GM20431 (cell line): ENCODE measurements at regions not wholly inside any gene's neighbourhood (a gene's known extent, or its start where the extent isn't known, plus 50 kb on each side); places are given as distances from the start of the nearest gene placed in this dataset.

ENCODE experiments used
- in situ Hi-C: fragments of 300-500 bp; cut with MseI, MboI; formaldehyde crosslinking; loops from one replicate; pipeline ENCODE4 v1.15.0; 2020; ENCODE audit warnings: low sequenced_read_pairs; ENCODE audit not compliant: unreplicated experiment

DNA sequence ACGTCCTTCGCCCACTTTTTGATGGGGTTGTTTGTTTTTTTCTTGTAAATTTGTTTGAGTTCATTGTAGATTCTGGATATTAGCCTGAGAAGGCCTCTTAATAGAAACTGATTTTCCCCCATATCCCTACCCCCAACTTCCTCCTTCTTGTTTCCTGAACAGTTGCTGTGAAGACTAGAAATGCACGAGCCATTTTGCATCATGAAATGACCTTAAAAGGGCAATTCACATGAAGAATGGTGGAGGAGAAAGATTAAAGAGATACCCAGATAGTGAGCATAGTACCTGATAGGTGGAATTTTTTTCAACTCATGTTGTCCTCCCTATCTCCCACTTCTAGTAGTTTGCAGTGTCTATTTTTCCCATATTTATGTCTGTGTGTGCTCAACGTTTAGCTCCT is 55.2 kb upstream of the KCNH8 start:
- in situ Hi-C loops: no loop called here

DNA sequence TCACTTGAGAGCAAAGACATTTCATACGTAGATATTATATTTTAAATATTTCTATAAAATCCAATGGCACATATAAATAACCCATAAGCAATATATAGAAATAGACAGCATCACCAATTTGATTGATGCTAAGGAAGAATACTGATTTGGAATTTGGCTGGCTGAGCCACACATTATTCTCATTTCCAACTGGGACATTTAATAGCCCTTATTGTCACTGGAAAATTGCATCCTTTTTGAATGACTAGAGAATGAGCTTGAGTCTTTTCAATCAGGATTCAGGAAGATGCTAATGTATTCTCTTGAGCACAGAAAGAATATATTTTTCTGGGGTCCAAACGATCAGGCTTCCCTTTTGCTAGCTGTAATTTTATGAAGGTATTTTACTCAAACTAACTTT is 70.9 kb upstream of the KCNH8 start:
- in situ Hi-C loops: no loop called here

DNA sequence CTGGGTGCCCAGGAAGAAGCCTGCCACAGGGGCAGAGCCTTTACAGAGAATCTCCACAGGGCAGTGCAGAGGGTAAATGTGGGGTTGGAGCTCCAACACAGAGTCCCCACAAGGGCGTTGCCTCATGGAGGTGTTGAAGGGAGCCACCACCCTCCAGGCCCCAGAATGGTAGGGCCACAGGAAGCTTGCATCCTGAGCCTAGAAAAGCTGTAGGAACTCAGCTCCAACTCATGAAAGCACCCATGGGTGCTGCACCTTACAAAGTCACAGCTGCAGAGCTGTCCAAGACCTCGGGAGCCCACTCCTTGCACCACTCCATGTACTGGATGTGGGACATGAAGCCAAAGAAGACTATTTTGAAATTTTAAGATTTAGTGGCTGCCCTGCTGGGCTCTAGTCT is 73.3 kb upstream of the KCNH8 start:
- in situ Hi-C loops: no loop called here

DNA sequence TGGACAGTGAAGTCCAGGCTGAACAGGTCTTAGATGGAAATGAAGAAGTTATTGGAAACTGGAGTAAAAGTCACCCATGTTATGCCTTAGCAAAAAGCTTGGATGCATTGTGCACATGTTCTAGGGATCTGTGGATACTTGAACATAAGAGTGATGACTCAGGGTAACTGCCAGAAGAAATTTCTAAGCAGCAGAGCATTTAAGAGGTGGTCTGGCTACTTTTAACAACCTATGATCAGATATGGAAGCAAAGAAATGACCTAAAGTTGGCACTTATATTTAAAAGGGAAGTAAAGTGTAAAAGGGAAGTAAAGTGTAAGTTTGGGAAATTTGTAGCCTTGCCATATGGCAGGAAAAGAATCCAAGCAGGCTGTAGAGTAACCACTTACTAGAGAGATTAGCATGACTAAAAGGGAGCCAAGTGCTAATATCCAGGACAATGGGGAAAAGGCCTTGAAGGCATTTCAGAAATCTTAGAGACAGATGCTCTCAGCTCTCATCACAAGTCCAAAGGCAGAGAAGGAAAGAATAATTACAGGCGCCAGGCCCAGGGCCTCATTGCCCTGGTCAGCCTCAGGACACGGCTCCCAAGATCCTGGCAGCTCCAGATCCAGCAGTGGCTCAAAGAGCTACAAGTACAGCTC is 73.9 kb upstream of the KCNH8 start:
- in situ Hi-C loops: loop anchor here (25.0 kb wide), 1 partner anchor 788 kb away; no protein-coding TSS in a partner anchor

- in situ Hi-C loops: loop anchor here (25.0 kb wide), 1 partner anchor 789 kb away; no protein-coding TSS in a partner anchor
Observed at GRCh38 chr3:19073341-19074105, 74.8 kb upstream of the KCNH8 start.

GRCh38 chr3:19070325-19070724 is 78.0 kb upstream of the KCNH8 start:
- in situ Hi-C loops: loop anchor here (25.0 kb wide), 1 partner anchor 792 kb away; no protein-coding TSS in a partner anchor

DNA sequence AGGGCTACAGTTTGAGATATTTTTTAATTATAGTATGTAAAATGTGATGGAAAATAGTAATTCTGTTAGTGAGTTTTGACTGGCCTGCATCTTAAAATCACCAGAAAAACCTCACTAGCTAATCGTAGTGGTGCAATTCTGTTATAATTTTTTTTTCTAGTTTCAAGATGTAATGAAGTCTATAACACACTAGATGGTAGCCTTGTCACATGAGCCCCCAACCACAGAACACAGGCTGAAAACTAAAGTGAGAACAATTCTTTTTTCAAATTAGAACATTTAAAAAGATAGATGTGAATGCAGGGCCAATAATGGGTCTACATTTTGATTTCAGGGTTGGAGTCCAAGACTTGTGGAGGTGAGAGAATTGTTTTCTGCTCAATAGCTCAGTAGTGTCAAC is 83.3 kb upstream of the KCNH8 start:
- in situ Hi-C loops: loop anchor here (25.0 kb wide), 1 partner anchor 797 kb away; no protein-coding TSS in a partner anchor

DNA sequence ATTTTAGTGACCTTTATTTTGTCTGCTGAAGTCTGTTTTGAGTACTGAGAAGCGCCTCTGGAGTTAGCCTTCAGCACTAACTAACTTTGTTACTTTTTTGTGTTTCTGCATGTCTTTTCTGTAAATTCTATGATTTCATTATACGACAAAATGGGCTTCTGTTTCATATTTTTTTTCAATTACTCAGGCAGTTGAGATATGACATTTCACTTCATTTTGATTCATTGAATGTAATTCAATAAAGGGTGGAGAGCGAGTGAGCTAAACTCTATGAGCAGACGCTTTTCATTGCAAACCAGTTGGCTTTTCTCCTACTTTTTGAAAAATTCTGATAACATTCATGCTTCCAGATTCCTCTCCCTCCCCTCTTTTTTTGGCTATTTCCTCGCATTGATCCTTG is 84.4 kb upstream of the KCNH8 start:
- in situ Hi-C loops: loop anchor here (25.0 kb wide), 1 partner anchor 798 kb away; no protein-coding TSS in a partner anchor

DNA sequence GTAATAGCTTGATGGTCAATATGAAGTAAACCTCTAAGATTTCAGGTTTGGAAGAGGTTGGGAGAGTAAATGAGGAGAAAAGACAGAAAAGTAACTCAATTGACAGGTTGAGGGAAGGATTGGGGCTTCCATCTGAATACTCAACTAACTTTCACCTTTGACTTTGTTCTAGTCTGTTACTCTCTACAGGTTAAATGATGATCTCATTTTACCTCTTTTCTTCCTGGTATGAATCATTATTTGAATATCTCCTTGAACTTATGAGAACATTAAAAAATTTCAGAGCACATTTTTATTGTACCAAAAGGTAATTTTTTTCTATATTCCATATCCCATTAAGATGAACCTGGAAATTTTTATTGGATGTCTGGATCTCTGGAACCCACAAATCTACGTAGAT is 87.9 kb upstream of the KCNH8 start:
- in situ Hi-C loops: loop anchor here (25.0 kb wide), 1 partner anchor 802 kb away; no protein-coding TSS in a partner anchor

DNA sequence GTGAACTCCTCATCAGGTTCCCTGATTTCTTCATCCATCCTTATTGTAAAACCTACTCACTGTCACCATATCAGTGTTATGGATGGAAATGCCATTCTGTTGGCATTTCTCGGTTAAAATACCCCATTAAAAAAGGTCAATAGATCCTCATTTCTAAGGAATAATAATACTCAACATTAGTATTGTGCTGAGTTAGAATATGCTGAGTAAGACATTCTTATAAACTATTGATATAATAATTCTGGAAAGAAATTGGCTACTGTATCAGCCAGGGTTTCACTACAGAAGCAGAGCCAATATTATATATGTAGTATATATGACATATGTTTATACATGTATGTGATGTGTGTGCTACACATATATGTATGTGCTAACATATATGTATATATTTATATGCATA is 95.4 kb upstream of the KCNH8 start:
- in situ Hi-C loops: loop anchor here (25.0 kb wide), 1 partner anchor 809 kb away; no protein-coding TSS in a partner anchor

DNA sequence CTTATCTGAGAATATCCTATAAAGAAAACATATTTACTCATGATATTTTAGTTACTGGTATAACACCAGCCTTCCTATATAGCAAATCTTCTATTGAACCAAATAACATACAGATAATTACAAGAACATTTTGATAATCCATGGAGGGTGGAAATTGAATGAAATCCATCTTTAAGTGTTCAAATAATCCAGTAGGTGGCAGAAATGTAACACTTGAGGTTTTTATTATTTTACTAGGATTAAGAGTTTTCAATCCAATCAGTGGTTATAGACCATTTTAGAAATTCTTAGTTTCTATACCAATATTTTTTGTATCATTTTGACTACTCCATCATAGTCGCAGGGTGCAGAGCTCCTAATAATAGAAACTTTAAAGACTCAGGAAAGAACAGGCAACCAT is 101.9 kb upstream of the KCNH8 start:
- in situ Hi-C loops: no loop called here

DNA sequence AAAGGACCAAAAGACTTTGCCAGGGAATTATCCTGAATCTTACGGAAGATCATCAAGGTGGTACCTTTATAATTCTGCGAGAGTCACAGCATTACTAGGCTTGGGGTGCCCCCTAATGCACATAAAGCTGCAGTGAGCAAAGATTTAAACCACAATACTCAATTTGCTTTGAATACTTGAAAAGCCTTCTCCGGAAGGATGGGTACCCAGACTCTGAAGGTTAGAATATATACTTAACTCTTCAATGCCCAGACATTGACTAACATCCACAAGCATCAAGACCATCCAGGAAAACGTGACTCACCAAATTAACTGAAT is 117.8 kb upstream of the KCNH8 start:
- in situ Hi-C loops: no loop called here

DNA sequence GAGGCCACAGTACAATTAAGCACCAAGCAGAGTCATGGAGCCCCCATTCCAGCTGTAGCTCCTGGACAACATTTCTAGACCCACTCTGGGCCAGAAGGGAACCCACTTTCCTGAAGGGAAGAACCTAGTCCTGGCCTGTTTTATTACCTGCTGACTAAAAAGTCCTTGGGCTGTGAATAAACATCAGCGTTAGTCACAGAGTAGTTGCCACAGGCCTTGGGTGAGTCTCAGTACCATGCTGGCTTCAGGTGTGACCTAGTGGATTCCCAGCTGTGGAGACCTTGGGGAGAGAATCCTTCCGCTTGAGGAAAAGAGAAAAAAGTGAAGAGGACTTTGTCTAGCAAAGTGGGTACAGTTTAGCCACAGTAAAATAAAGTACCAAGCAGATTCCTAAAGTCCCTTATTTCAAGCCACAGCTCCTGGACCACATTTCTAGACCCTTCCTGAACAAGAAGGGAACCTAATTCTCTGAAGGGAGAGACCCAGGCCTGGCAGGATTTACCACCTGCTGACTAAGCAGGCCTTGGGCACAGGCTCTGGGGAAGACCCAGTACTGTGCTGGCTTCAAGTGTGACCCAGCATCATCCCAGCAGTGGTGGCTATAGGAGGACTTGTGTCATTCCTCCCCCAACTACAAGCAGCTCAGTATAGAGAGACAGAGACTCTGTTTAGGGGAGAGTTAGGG is 118.3 kb upstream of the KCNH8 start:
- in situ Hi-C loops: no loop called here

GRCh38 chr3:19025441-19025840 is 122.9 kb upstream of the KCNH8 start:
- in situ Hi-C loops: no loop called here

GRCh38 chr3:19022546-19022945 is 125.8 kb upstream of the KCNH8 start:
- in situ Hi-C loops: no loop called here

DNA sequence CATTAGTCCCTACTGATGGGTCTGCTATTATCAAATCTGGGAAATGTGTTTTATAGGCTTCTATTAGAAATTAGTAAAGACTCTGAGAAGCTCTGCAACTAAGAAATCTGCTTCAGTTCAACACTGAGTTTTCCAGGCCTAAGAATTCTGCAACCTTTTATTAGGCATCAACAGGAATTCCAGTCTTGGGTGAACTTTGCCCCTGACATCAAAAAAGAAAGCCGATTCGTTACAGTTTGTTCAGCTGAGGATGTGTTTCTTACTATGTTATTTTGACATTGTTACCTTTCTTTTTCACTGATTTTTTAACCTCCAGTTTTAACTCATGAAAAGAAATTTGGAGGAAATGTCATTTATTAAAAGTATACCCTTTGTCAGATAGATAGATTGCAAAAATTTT is 131.5 kb upstream of the KCNH8 start:
- in situ Hi-C loops: no loop called here

DNA sequence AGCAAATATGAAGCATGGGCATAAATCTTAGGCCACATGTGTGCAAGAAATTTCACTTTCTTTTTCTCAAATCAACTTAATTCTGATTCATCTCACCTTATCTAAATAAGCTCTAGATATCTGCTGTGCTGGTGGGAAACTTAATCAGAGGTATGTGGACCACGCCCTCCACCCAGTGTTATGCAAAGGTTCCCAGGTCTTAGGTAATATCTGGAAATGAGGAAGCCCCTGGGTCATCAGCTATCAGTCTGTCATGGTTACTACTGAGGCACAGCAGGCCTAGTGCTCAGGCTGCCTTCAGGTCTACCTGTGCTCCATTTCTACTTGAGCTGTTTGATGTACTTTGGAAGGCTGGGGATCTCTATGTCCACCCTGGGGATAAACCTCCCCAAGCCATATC is 134.4 kb upstream of the KCNH8 start:
- in situ Hi-C loops: no loop called here

- in situ Hi-C loops: no loop called here
Observed at GRCh38 chr3:19012846-19013245, 135.5 kb upstream of the KCNH8 start.

GRCh38 chr3:19002606-19003005 is 145.7 kb upstream of the KCNH8 start:
- in situ Hi-C loops: no loop called here

- in situ Hi-C loops: no loop called here
Observed at GRCh38 chr3:18998069-18998468, 150.2 kb upstream of the KCNH8 start.

- in situ Hi-C loops: no loop called here
Observed at GRCh38 chr3:18992709-18993108, 155.6 kb upstream of the KCNH8 start.
